IMR-90 (cell line): ENCODE measurements at regions not wholly inside any gene's neighbourhood (a gene's known extent, or its start where the extent isn't known, plus 50 kb on each side); places are given as distances from the start of the nearest gene placed in this dataset.

Experiments
- ATAC-seq: fragments of 200-7000 bp; cut with Tn5 transposase; 2 replicates; pipeline ENCODE4 v1.9.1; 2020; ENCODE audit warnings: low read depth, mild to moderate bottlenecking, moderate library complexity
- BruUV-seq: library from RNA; stranded (reverse); fragments of 400-500 nt; replicated peaks from 2 replicates; lab custom pipeline; 2021; lab: Mats Ljungman, UMichigan
- CTCF ChIA-PET: fragments of 300-600 bp; formaldehyde crosslinking; extraction: SDS; loops from one replicate; lab custom pipeline; 2021; ENCODE audit warnings: antibody characterized with exemption; lab: Yijun Ruan, JAX
- POLR2A ChIA-PET: fragments of 300-600 bp; sonication (Branson Sonifier 250); formaldehyde crosslinking; loops from one replicate; lab custom pipeline; 2022; ENCODE audit warnings: antibody characterized with exemption; ENCODE audit not compliant: unreplicated experiment; lab: Charles Lee
- DNase-seq: peaks from one replicate; pipeline ENCODE4 v3.0.0; 2013
- H2AFZ ChIP-seq: replicated peaks from 2 replicates; pipeline ENCODE3; 2013; ENCODE audit warnings: low read length, mild to moderate bottlenecking; ENCODE audit not compliant: poor library complexity
- H2AK5ac ChIP-seq: 2 replicates; pipeline ENCODE4 v1.6.1; 2013; ENCODE audit warnings: low read depth, low read length, inconsistent platforms
- H2AK9ac ChIP-seq: replicated peaks from 2 replicates; pipeline ENCODE3; 2013; ENCODE audit warnings: mild to moderate bottlenecking, low read depth, low read length, moderate library complexity; ENCODE audit not compliant: poor library complexity
- H2BK120ac ChIP-seq: 2 replicates; pipeline ENCODE4 v1.6.1; 2013; ENCODE audit warnings: low read depth, low read length, inconsistent platforms
- H2BK15ac ChIP-seq: 3 replicates; pipeline ENCODE4 v1.6.1; 2013; ENCODE audit warnings: low read depth, low read length, inconsistent platforms
- H2BK20ac ChIP-seq: 2 replicates; pipeline ENCODE4 v1.6.1; 2013; ENCODE audit warnings: low read depth, mild to moderate bottlenecking, inconsistent platforms, low read length, moderate library complexity
- H2BK5ac ChIP-seq: 2 replicates; pipeline ENCODE4 v1.6.1; 2013; ENCODE audit warnings: mild to moderate bottlenecking, low read depth, low read length, inconsistent platforms; ENCODE audit not compliant: poor library complexity, severe bottlenecking
- H3K14ac ChIP-seq: replicated peaks from 2 replicates; pipeline ENCODE4 v1.6.1; 2013; ENCODE audit warnings: low read depth, low read length, inconsistent platforms
- H3K18ac ChIP-seq: 2 replicates; pipeline ENCODE4 v1.6.1; 2013; ENCODE audit warnings: low read depth, low read length, control low read depth
- H3K23ac ChIP-seq: 2 replicates; pipeline ENCODE4 v1.6.1; 2013; ENCODE audit warnings: low read depth, low read length, inconsistent platforms
- H3K27ac ChIP-seq: 2 replicates; pipeline ENCODE4 v1.5.1; 2013; ENCODE audit warnings: mild to moderate bottlenecking, control low read depth, low read length; ENCODE audit not compliant: insufficient read depth
- H3K27me3 ChIP-seq: 2 replicates; pipeline ENCODE4 v1.6.1; 2013; ENCODE audit warnings: low read length; ENCODE audit not compliant: control insufficient read depth, insufficient read depth
- H3K36me3 ChIP-seq: 2 replicates; pipeline ENCODE4 v1.6.1; 2013; ENCODE audit warnings: low read length, mixed read lengths; ENCODE audit not compliant: control insufficient read depth, insufficient read depth
- H3K4ac ChIP-seq: 2 replicates; pipeline ENCODE4 v1.6.1; 2013; ENCODE audit warnings: low read depth, low read length, inconsistent platforms
- H3K4me1 ChIP-seq: 2 replicates; pipeline ENCODE4 v1.6.1; 2013; ENCODE audit warnings: low read length, mixed read lengths; ENCODE audit not compliant: control insufficient read depth, insufficient read depth
- H3K4me2 ChIP-seq: 2 replicates; pipeline ENCODE4 v1.6.1; 2013; ENCODE audit warnings: low read depth, mild to moderate bottlenecking, control low read depth, low read length, moderate library complexity
- H3K4me3 ChIP-seq: 2 replicates; pipeline ENCODE4 v1.5.1; 2013; ENCODE audit warnings: low read depth, mild to moderate bottlenecking, control low read depth, low read length, moderate library complexity; ENCODE audit not compliant: insufficient read depth
- H3K56ac ChIP-seq: 2 replicates; pipeline ENCODE4 v1.6.1; 2013; ENCODE audit warnings: low read length, inconsistent platforms; ENCODE audit not compliant: insufficient read depth; ENCODE audit errors: extremely low read depth
- H3K79me1 ChIP-seq, 2 experiments: 2 replicates each; pipeline ENCODE4 v1.6.1; 2013; ENCODE audit warnings: low read length in 2 of 2, inconsistent platforms in 1 of 2, low read depth in 1 of 2
- H3K9ac ChIP-seq: 2 replicates; pipeline ENCODE4 v1.6.1; 2013; ENCODE audit warnings: low read depth, low read length, control low read depth
- H3K9me1 ChIP-seq: 2 replicates; pipeline ENCODE4 v1.6.1; 2013; ENCODE audit warnings: low read length, inconsistent platforms; ENCODE audit not compliant: insufficient read depth
- H3K9me3 ChIP-seq: 2 replicates; pipeline ENCODE4 v1.6.1; 2013; ENCODE audit warnings: low read length; ENCODE audit not compliant: control insufficient read depth, insufficient read depth
- H4K20me1 ChIP-seq: 2 replicates; pipeline ENCODE4 v1.6.1; 2013; ENCODE audit warnings: low read length, inconsistent platforms; ENCODE audit not compliant: insufficient read depth
- H4K5ac ChIP-seq: 2 replicates; pipeline ENCODE4 v1.6.1; 2013; ENCODE audit warnings: mild to moderate bottlenecking, low read depth, low read length, control low read depth
- H4K8ac ChIP-seq, 2 experiments: 2 replicates each; pipeline ENCODE4 v1.6.1; 2013; ENCODE audit warnings: low read depth in 2 of 2, low read length in 2 of 2, control low read depth in 1 of 2, inconsistent platforms in 1 of 2
- H4K91ac ChIP-seq: 2 replicates; pipeline ENCODE4 v1.6.1; 2013; ENCODE audit warnings: low read depth, low read length, inconsistent platforms; ENCODE audit not compliant: insufficient read depth
- BHLHE40 ChIP-seq: fragments of 150-350 bp; IDR thresholded peaks from 2 replicates; pipeline ENCODE4 v1.6.1; 2016; ENCODE audit warnings: mild to moderate bottlenecking, low read depth, low read length
- CEBPB ChIP-seq: IDR thresholded peaks from 2 replicates; pipeline ENCODE4 v1.6.1; 2012; ENCODE audit warnings: low read depth, low read length, improper control_type of control experiment
- CHD1 ChIP-seq: IDR thresholded peaks from 2 replicates; pipeline ENCODE4 v1.6.1; 2012; ENCODE audit warnings: low read depth, low read length, improper control_type of control experiment
- CTCF ChIP-seq: conservative IDR thresholded peaks from 2 replicates; pipeline ENCODE4 v1.5.1; 2012; ENCODE audit warnings: mild to moderate bottlenecking, low read depth, low read length, improper control_type of control experiment
- ELK1 ChIP-seq: fragments of 150-350 bp; IDR thresholded peaks from 2 replicates; pipeline ENCODE4 v1.6.1; 2016; ENCODE audit warnings: low read depth, mild to moderate bottlenecking, low read length, moderate library complexity, borderline replicate concordance
- FOS ChIP-seq: fragments of 150-350 bp; IDR thresholded peaks from 2 replicates; pipeline ENCODE4 v1.6.1; 2016; ENCODE audit warnings: low read depth, low read length
- MAFK ChIP-seq: IDR thresholded peaks from 2 replicates; pipeline ENCODE4 v1.6.1; 2012; ENCODE audit warnings: low read depth, low read length, improper control_type of control experiment
- MAZ ChIP-seq: IDR thresholded peaks from 2 replicates; pipeline ENCODE4 v1.6.1; 2012; ENCODE audit warnings: low read depth, mild to moderate bottlenecking, low read length, improper control_type of control experiment, moderate library complexity, borderline replicate concordance
- MXI1 ChIP-seq: IDR thresholded peaks from 2 replicates; pipeline ENCODE4 v1.6.1; 2012; ENCODE audit warnings: low read depth, mild to moderate bottlenecking, low read length, moderate library complexity, borderline replicate concordance
- NFE2L2 ChIP-seq: fragments of 150-350 bp; IDR thresholded peaks from 2 replicates; pipeline ENCODE4 v1.6.1; 2016; ENCODE audit warnings: low read depth, mild to moderate bottlenecking, low read length
- POLR2A ChIP-seq: IDR thresholded peaks from 2 replicates; pipeline ENCODE4 v1.6.1; 2012; ENCODE audit warnings: mild to moderate bottlenecking, low read depth, low read length
- RAD21 ChIP-seq: IDR thresholded peaks from 2 replicates; pipeline ENCODE4 v1.6.1; 2012; ENCODE audit warnings: low read length, improper control_type of control experiment
- RCOR1 ChIP-seq: IDR thresholded peaks from 2 replicates; pipeline ENCODE4 v1.6.1; 2012; ENCODE audit warnings: mild to moderate bottlenecking, low read length, improper control_type of control experiment; ENCODE audit not compliant: insufficient replicate concordance
- RFX5 ChIP-seq: IDR thresholded peaks from 2 replicates; pipeline ENCODE4 v1.8.0; 2012; ENCODE audit warnings: low read depth, mild to moderate bottlenecking, low read length, moderate library complexity
- SMC3 ChIP-seq: fragments of 150-350 bp; IDR thresholded peaks from 2 replicates; pipeline ENCODE4 v1.6.1; 2016; ENCODE audit warnings: low read depth, mild to moderate bottlenecking, antibody characterized with exemption, low read length, moderate library complexity
- USF2 ChIP-seq: fragments of 150-350 bp; IDR thresholded peaks from 2 replicates; pipeline ENCODE4 v1.6.1; 2017; ENCODE audit warnings: mild to moderate bottlenecking, antibody characterized with exemption, low read length, low read depth
- WGBS, 2 experiments: methylation state at CpG; one replicate each; pipeline versions ENCODE4 v1.1.5 to v1.1.7; 2013; ENCODE audit warnings: missing lambda C conversion rate in 2 of 2; ENCODE audit not compliant: insufficient read length in 1 of 2; ENCODE audit errors: extremely low coverage in 2 of 2; 5-methylcytosine and 5-hydroxymethylcytosine counted together
- dilution Hi-C: fragments of 300-500 bp; cut with HindIII; formaldehyde crosslinking; loops from one replicate; pipeline ENCODE4 v1.14.3; 2018; ENCODE audit warnings: low sequenced_read_pairs; ENCODE audit not compliant: unreplicated experiment
- in situ Hi-C: fragments of 300-500 bp; cut with MboI; formaldehyde crosslinking; loops from 3 replicates; pipeline ENCODE4 v1.14.3; 2019; ENCODE audit warnings: low sequenced_read_pairs, inconsistent platforms, mixed read lengths
- intact Hi-C: fragments of 100-400 bp; cut with micrococcal nuclease; formaldehyde crosslinking; loops from 2 replicates; pipeline ENCODE4 v1.10.0; 2022

- Histone ChIP-seq H3K4me2 (no peak overlapping the region), H3K14ac (no peak overlapping the region), H2AK9ac (no peak overlapping the region), H4K91ac (no peak overlapping the region), H3K23ac (no peak overlapping the region), H3K4ac (no peak overlapping the region), H2AK5ac (no peak overlapping the region), H2AFZ (no peak overlapping the region), H2BK5ac (no peak overlapping the region), H3K9ac (no peak overlapping the region), H4K8ac (no peak overlapping the region), H2BK15ac (no peak overlapping the region), H2BK20ac (no peak overlapping the region), H3K27me3 (no peaks in the 10 kb centered on the region), H3K56ac (no peak overlapping the region), H3K9me1 (no peaks in the 10 kb centered on the region), H4K20me1 (no peaks in the 10 kb centered on the region), H3K9me3 (no peaks in the 10 kb centered on the region; the same call in 1 of the 2 replicates), H3K79me1 (no peaks in the 10 kb centered on the region), H3K18ac (no peak overlapping the region), H3K36me3 (no peaks in the 10 kb centered on the region), H3K4me3 (no peak overlapping the region), H3K4me1 (no peaks in the 10 kb centered on the region), H3K27ac (no peak overlapping the region), H4K5ac (no peak overlapping the region), H2BK120ac (no peak overlapping the region)
- BruUV-seq: no TSS peak
- ATAC-seq (no peak), DNase-seq (no peak)
- WGBS, 2 experiments: 80% methylated on average over 2 of the region's 8 CpGs; no CpG with 5 or more reads in 1 of the 2 experiments
- POLR2A ChIA-PET: no interaction called here
- TF ChIP-seq RFX5 (no peak), BHLHE40 (no peak), CHD1 (no peak), USF2 (no peak), RCOR1 (no peak), RAD21 (no peak), CTCF (no peak), ELK1 (no peak), CEBPB (no peak), MXI1 (no peak), NFE2L2 (no peak), MAFK (no peak), SMC3 (no peak), MAZ (no peak), FOS (no peak), POLR2A (no peak)
- dilution Hi-C loops (no loop called here), intact Hi-C loops (no loop called here), in situ Hi-C loops (no loop called here)
- CTCF ChIA-PET: no interaction called here
Measured at GRCh38 chr2:147352264-147353071, 492.4 kb upstream of the ACVR2A start.
